ENCODE measurements at regions not wholly inside any gene's neighbourhood (a gene's known extent, or its start where the extent isn't known, plus 50 kb on each side); places are given as distances from the start of the nearest gene placed in this dataset.

DNA sequence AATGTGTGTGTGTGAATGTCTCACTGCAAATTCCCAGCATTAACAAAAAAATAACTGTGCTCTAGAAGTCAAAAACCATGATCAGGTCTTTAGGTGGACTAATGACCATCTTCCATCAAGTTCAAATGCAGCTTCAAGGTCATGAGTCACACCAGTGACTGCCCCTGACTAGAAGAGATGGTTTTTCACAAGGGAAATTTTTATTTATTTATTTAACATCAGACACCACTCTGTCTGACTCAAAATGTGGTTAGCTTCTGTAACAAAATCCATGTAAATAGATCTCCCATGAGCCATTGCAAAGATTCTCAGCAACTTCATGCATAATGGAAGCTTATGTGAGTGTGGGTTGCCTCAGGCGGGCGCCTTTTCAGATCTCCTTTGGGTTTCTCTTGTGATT lies 219.2 kb downstream of the KIT start:
- DNase-seq (no peak), FAIRE-seq (no peak)
- Histone ChIP-seq H3K4me1 (ENCODE audit: control insufficient read depth in 2 of 3, insufficient read depth in 2 of 3, low read depth in 1 of 3, low read length in 3 of 3) (no peaks in the 10 kb centered on the region), H3K9me3 (ENCODE audit: control insufficient read depth in 2 of 3, insufficient read depth in 1 of 3, low read length in 3 of 3) (no peaks in the 10 kb centered on the region), H3K9ac (ENCODE audit: low read length in 3 of 3) (no peak overlapping the region), H3K27ac (ENCODE audit: low read depth in 2 of 2, low read length in 2 of 2) (no peak overlapping the region), H3K27me3 (ENCODE audit: control insufficient read depth, insufficient read depth, low read length) (no peaks in the 10 kb centered on the region), H3K36me3 (ENCODE audit: control insufficient read depth in 2 of 3, insufficient read depth in 3 of 3, low read length in 3 of 3) (no peaks in the 10 kb centered on the region), H3K4me3 (ENCODE audit: low read length in 3 of 3) (no peak overlapping the region)
- TF ChIP-seq, protein P1, sequence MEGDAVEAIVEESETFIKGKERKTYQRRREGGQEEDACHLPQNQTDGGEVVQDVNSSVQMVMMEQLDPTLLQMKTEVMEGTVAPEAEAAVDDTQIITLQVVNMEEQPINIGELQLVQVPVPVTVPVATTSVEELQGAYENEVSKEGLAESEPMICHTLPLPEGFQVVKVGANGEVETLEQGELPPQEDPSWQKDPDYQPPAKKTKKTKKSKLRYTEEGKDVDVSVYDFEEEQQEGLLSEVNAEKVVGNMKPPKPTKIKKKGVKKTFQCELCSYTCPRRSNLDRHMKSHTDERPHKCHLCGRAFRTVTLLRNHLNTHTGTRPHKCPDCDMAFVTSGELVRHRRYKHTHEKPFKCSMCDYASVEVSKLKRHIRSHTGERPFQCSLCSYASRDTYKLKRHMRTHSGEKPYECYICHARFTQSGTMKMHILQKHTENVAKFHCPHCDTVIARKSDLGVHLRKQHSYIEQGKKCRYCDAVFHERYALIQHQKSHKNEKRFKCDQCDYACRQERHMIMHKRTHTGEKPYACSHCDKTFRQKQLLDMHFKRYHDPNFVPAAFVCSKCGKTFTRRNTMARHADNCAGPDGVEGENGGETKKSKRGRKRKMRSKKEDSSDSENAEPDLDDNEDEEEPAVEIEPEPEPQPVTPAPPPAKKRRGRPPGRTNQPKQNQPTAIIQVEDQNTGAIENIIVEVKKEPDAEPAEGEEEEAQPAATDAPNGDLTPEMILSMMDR (IDR thresholded peaks at IDR 0.05; ENCODE audit: borderline replicate concordance, extremely low read depth, insufficient read depth) = no peak
- intact Hi-C loops (cut with DNase I) = no loop called here

DNA sequence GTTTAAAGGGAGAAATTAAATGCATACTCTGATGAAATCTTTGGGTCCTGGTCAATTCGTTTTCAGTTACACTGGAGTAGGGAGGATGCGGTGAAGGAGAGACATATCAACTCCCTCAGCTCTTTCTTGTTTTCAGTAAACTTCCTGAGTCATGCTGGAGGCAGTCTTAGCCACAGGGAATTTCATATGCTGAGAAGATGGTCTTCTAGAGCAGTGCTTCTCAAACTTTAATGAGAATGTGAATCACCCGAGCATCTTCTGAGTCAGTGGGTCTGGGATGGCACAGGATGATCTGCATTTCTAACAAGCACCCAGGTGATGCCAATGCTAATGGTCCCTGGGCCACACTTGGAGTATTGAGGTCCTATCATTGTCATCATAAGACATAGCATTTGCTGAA lies 214.5 kb downstream of the KIT start:
- no peaks in the 10 kb centered on the region for H3K4me1 ChIP-seq (ENCODE audit: control insufficient read depth in 2 of 3, insufficient read depth in 2 of 3, low read depth in 1 of 3, low read length in 3 of 3)
- TF ChIP-seq, protein P1 (IDR thresholded peaks at IDR 0.05; ENCODE audit: borderline replicate concordance, extremely low read depth, insufficient read depth) = no peak
- H3K9ac ChIP-seq (ENCODE audit: low read length in 3 of 3) = no peak overlapping the region
- DNase-seq (no peak), FAIRE-seq (no peak)
- H3K27me3 ChIP-seq (ENCODE audit: control insufficient read depth, insufficient read depth, low read length) = no peaks in the 10 kb centered on the region
- intact Hi-C loops (cut with DNase I) = no loop called here
- no peaks in the 10 kb centered on the region for H3K36me3 ChIP-seq (ENCODE audit: control insufficient read depth in 2 of 3, insufficient read depth in 3 of 3, low read length in 3 of 3)
- no peak overlapping the region for H3K4me3 ChIP-seq (ENCODE audit: low read length in 3 of 3)
- no peak overlapping the region for H3K27ac ChIP-seq (ENCODE audit: low read depth in 2 of 2, low read length in 2 of 2)
- H3K9me3 ChIP-seq (ENCODE audit: control insufficient read depth in 2 of 3, insufficient read depth in 1 of 3, low read length in 3 of 3) = no peaks in the 10 kb centered on the region

DNA sequence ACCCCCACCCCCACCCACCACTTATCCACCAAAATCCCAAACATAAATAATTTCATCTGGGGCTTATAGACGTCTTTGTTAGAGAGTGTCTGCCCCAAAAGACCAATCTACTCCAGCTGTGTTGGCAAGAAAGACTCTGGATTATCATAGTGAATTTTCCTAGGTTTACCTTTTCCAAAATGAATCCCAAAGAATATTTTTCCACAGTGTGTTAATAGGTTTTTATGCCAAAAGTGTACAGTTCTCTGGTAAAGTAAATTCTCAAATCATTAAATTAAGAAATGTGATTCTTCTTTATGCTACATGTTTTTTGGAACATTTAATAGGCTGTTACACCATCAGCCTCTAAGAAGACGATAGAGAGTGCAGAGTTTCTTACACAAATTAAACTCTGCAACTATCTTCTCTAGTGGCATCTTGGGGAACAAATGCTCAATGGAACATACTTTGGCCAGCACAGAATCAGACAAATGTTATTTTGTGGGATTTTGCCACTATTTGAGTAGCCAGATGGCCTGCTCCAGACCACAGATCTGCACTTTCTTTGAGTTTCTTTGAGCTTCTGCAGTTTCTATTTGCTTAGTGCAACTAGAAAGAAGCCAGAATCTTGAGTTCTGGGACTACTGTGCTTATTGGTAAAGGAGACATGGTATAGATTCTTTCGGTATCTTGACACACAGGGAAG lies 206.0 kb downstream of the KIT start:
- intact Hi-C loops (cut with DNase I) = no loop called here
- Histone ChIP-seq H3K36me3 (ENCODE audit: control insufficient read depth in 2 of 3, insufficient read depth in 3 of 3, low read length in 3 of 3) (no peaks in the 10 kb centered on the region), H3K4me3 (ENCODE audit: low read length in 3 of 3) (no peak overlapping the region), H3K27ac (ENCODE audit: low read depth in 2 of 2, low read length in 2 of 2) (no peak overlapping the region), H3K9ac (ENCODE audit: low read length in 3 of 3) (no peak overlapping the region), H3K4me1 (ENCODE audit: control insufficient read depth in 2 of 3, insufficient read depth in 2 of 3, low read depth in 1 of 3, low read length in 3 of 3) (no peaks in the 10 kb centered on the region), H3K9me3 (ENCODE audit: control insufficient read depth in 2 of 3, insufficient read depth in 1 of 3, low read length in 3 of 3) (no peaks in the 10 kb centered on the region), H3K27me3 (ENCODE audit: control insufficient read depth, insufficient read depth, low read length) (no peaks in the 10 kb centered on the region)
- TF ChIP-seq, protein P1 (IDR thresholded peaks at IDR 0.05; ENCODE audit: borderline replicate concordance, extremely low read depth, insufficient read depth) = no peak
- no peak for FAIRE-seq
- DNase-seq = no peak

DNA sequence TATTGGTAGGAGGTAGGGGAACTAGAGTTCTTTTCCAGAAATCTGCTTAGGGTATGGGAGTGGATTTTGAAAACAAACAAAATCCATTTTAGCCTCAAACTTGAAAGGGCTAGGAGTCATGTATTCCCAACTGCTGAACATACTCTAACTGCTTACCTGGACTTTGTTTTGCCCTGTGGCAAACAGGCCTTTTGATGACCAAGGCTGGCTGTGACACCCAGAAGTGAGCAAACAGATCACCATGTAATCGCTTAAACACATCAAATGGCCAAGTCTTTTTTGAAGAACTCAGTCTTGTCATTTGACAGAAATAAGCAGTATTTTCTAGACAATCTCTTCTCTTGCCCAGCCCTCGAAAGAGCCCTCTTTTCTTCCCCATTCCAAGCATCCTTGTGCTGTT lies 203.4 kb downstream of the KIT start:
- intact Hi-C loops (cut with DNase I) = no loop called here
- no peak overlapping the region for H3K27ac ChIP-seq (ENCODE audit: low read depth in 2 of 2, low read length in 2 of 2)
- TF ChIP-seq, protein P1 (IDR thresholded peaks at IDR 0.05; ENCODE audit: borderline replicate concordance, extremely low read depth, insufficient read depth) = no peak
- no peak overlapping the region for H3K9ac ChIP-seq (ENCODE audit: low read length in 3 of 3)
- no peaks in the 10 kb centered on the region for H3K36me3 ChIP-seq (ENCODE audit: control insufficient read depth in 2 of 3, insufficient read depth in 3 of 3, low read length in 3 of 3)
- no peaks in the 10 kb centered on the region for H3K4me1 ChIP-seq (ENCODE audit: control insufficient read depth in 2 of 3, insufficient read depth in 2 of 3, low read depth in 1 of 3, low read length in 3 of 3)
- H3K27me3 ChIP-seq (ENCODE audit: control insufficient read depth, insufficient read depth, low read length) = no peaks in the 10 kb centered on the region
- no peaks in the 10 kb centered on the region for H3K9me3 ChIP-seq (ENCODE audit: control insufficient read depth in 2 of 3, insufficient read depth in 1 of 3, low read length in 3 of 3)
- DNase-seq (no peak), FAIRE-seq (no peak)
- H3K4me3 ChIP-seq (ENCODE audit: low read length in 3 of 3) = no peak overlapping the region
